Inferior parietal cortex (tissue), 1 donor: ENCODE measurements at regions not wholly inside any gene's neighbourhood (a gene's known extent, or its start where the extent isn't known, plus 50 kb on each side); places are given as distances from the start of the nearest gene placed in this dataset.
A peak's percentile ranks its signal among the peaks of the same experiment; 100 is the strongest.

Experiments used
- DNase-seq: peaks from one replicate; pipeline ENCODE4 v3.0.0-alpha.2; 2016; ENCODE audit errors: extremely low spot score

DNA sequence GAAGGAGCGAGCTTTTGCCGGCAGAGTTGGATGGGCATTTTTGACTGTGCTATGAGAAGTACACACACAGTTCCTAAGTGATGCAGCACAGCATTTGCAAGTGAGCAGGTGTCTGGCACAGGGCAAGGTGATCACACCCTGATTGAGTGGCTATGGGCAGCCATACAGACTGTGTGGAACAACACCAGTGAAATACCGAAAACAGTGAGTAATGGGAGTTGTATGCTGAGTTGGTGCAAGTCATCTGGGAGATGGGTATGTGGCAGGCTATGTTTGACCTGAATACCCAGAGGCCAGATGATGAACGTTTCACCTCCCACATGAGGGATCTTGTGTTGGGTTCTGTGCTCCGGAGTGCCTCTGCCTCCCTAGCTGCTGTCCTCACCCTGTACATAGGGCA is 53.5 kb upstream of the TIPARP start:
- DNase-seq = no peak

DNA sequence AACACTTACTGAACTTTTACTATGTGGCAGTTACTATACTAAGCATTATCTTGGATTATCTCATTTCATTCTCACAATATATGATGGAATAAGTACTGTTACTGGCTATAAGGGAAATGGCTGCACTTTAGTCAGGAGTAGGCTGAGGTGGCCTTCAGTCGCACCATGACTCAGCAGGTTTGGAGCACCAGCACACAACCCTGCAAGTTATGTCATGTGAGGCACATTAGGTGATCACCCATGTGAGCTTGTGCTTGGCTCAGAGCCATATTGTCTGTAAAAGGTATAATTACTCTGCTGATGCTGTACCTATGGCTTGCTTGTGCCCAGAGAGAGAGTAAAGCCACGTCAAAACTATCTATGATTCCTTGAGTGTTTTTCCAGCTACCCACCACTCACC is 54.1 kb upstream of the TIPARP start:
- no peak for DNase-seq

DNA sequence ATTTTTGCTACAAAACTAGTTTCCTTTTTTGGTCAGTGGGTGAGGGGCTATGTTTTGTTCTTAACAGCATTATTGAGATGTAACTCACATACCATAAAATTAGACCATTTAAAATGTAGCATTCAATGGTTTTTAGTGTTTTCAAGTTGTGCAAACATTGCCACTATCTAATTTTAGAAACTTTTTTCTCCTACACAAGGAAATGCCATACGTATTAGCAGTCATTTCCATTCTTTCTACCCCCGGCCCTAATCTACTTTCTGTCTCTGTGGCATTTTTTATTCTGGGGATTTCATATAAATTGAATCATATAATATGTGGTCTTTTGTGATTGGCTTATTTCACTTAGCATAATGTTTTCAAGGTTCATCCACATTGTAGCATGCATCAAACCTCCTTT is 55.0 kb upstream of the TIPARP start:
- DNase-seq = no peak

DNA sequence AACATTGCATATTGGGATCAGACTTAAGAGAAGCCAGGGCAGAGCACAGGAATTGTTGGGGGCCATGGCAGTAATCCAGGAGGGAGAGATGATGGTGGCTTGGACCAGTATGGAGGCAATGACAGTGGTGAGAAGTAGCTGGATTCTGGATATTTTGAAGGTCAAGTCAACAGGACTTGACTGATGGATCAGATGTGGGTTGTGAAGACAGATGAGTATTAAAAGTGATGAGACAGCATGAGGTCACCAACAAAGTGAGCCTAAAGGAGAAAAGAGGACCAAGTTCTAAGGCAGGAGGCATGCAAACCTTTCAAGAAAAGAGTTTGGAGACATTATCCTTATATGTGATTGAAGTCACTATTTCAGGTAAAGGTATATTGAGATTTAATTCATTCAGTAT is 56.6 kb upstream of the TIPARP start:
- no peak for DNase-seq

DNA sequence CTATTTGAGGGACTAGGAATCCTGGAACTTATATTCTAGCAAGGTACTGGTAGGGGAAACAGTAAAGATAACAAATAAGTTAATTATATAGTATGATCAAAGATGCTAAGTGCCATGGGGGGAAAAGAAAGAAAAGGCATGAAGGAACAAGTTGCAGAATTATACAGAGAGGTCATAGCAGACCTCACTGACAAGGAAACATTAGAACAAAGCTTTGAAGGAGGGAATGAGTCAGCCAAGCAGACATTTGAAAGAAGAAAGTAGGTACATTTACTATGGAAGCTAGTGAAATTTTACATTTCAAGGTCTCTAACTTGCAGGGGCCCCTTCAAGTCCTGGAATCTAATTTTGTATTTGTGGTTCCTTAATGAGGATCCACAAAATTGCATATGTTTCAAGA is 57.2 kb upstream of the TIPARP start:
- no peak for DNase-seq

DNA sequence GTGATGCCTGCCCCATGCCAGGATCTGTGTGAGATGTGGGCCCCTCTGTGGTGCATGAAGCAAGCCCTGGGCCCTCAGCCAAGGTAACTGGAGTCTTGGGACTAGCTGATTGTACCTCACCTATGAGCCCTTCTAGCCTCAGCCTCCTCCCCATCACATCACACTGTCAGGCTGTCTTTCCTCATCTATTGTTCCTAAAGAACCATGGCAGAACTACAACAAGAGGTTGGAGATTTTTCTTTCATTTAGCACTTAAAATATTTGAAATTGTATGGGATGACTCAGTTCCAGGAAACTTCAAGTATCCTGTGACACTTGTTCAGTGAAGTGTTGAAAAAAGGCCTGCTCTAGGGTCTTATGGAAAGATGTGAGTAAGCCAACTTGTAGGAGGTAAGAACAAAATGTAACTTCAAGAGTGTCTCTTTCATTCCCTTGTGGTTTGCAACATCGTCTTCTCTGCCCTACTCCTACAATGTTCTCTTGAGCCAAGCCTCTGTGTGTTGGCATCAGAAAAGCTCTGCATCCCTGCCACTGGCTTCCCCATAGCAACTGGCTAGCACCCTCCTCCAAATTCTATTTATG is 58.7 kb upstream of the TIPARP start:
- peak; percentile 52 for DNase-seq

DNA sequence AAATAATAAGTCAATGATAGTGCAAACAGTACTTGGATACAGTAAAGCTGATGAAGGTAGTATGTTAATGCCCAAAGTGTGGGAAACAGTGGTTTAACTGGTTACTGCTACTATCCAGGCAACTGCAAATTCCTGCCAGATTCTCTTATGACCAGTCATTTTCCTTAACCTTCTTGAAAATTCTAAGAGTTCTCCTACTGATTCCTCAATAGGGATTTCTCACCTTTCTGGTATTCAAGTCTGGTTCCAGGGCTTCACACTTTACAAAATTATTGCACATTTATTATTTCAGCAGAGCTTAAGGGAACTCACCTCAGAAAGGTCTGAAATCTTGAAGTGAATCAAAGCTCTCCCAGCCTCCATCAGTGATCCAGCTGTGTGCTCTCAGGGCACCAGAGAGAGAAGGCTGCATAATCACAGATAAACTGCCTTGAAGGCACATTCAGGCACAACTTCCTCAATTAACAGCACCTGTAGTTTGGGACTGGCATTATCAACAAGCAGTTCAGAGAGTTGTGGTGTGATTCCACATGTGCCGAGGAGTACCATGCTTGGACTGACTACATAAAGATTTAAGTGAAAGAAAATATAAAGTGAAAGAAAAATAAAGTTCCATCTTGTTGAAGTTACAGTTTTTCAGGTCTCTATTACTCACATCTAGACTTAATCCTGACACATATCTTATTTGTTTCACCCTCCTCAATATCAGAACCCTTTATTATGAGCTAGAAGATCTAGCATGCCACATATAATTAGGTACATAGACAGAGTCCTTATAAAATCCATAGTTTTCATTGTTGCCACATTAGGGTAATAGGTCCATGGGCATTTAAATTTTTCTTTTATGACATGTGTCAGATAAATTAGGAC is 59.5 kb upstream of the TIPARP start:
- no peak for DNase-seq

DNA sequence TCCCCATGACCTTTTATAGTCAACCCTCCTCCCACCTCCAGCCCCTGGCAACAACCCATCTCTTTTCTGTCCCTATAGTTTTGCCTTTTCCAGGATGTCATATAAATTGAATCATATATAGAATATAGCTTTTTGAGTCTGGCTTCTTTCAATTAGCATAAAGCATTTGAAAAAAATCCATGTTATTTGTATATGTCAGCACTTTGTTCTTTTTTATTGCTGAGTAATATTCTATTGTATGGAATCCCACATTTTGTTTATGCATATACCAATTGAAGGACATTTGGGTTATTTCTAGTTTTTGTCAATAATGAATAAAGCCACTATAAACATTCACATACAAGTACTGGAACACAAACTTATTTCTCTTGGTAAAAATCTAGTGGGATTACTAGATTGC is 58.0 kb upstream of the SSR3 start:
- DNase-seq = no peak

DNA sequence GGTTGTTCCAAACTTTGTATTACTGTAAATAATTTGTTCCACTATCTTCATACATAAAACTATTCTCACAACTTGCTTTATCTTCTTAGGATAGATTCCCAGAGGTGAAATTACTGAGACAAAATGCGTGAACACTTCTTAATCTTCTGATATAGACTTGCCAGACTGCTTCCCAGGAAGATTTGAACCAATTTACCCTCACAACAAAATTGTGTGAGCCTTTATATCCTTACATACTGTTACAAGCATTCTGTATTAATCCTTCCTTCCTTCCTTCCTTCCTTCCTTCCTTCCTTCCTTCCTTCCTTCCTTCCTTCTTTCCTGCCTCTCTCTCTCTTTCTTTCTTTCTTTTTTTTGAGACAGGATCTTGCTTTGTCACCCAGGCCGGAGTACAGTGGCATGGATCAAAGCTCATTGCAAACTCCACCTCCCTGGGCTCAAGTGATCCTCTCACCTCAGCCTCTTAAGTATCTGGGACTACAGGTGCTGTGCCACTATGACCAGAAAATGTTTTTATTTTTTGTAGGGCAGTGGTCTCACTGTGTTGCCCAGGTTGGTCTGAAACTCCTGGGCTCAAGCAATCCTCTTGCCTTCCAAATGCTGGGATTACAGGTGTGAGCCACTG is 57.1 kb upstream of the SSR3 start:
- no peak for DNase-seq

DNA sequence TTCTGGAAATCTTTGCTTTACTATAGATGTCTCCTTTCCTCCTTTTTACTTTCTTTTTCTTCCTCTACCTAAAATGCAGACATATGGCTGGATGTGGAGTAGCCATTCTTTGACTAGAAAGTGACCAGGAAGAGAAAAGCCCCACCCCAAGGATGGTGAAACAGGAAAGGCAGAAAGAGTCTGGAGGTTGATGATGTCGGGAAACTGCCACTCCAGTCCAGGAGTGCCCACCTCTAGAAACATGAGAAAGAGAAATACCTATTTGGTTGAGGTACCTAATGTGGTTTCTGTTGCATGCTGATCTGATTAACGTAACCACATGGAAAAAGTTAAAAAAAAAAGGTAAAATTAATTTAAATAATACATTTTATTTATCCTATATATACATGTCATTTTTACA is 55.2 kb upstream of the SSR3 start:
- no peak for DNase-seq

DNA sequence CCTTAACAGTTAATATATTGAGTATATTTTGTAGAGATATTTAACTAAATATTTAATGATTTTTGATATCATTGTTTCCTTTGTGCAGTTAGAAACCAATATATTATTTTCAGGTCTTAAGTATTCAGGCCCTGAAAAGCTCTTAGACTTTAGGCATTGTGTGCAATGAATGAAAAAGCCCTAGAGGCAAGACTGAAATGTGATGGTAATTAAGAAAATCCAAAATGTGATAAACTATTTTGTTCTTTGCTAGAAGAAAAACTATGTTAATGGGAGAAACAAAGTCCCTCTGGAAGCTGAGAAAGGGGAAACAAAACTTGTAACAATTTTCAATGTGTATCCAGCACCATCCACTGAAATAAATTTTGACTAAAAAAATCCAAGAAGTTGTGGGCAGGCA is 54.6 kb upstream of the SSR3 start:
- DNase-seq = no peak

DNA sequence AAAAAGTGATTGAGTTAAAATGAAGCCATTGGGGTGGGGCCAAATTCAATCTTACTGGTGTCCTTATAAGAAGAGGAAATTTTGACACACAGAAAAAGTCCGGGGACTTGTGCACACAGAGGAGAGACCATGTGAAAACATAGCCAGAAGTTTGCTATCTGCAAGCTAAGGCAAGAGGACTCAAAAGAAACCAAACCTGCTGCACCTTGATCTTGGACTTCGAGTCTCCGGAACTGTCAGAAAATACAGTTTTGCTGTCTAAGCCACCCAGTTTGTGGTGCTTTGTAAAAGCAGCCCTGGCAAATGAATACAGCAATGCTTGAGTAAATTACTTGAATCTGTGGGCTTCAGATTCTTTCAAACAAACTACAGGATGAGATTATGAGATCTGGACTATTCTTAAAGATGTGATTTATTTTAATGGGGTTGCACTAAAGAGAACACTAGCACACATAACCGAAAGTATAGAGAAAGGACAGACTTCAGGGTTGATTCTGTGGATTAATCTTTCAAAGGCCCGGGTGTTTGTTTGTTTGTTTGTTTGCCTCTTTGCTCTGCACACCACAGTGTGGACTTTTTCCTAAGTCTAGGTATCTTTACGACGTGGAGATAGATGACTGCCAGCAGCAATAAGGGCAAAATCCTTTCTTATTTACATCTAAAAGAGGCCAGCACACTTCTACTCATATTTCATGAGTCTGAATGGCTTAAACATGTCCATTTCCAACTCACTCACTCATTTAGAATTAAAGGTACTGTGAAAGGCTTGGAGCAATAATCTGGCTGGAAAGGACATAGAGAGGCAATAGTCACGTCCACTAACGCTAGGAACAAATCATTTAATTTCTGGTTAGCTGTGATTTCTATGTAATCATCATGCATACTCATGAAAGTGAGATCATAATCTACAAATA is 53.9 kb upstream of the SSR3 start:
- no peak for DNase-seq

DNA sequence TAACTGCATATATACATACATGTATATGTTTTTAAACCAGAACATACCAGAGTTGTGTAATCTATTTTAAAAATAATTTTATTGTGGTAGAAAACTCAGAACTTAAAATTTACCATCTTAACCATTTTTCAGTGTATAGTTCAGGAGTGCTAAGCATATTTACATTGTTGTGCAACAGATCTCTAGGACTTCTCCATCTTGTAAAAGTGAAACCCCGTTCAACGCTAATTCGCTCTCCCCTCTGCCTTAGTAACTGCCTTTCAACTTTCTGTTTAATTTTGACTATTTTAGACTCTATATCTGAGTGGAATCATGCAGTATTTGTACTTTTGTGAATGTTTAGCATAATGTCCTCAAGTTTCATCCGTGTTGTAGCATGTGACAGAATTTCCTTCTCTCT is 51.8 kb upstream of the SSR3 start:
- DNase-seq = no peak

DNA sequence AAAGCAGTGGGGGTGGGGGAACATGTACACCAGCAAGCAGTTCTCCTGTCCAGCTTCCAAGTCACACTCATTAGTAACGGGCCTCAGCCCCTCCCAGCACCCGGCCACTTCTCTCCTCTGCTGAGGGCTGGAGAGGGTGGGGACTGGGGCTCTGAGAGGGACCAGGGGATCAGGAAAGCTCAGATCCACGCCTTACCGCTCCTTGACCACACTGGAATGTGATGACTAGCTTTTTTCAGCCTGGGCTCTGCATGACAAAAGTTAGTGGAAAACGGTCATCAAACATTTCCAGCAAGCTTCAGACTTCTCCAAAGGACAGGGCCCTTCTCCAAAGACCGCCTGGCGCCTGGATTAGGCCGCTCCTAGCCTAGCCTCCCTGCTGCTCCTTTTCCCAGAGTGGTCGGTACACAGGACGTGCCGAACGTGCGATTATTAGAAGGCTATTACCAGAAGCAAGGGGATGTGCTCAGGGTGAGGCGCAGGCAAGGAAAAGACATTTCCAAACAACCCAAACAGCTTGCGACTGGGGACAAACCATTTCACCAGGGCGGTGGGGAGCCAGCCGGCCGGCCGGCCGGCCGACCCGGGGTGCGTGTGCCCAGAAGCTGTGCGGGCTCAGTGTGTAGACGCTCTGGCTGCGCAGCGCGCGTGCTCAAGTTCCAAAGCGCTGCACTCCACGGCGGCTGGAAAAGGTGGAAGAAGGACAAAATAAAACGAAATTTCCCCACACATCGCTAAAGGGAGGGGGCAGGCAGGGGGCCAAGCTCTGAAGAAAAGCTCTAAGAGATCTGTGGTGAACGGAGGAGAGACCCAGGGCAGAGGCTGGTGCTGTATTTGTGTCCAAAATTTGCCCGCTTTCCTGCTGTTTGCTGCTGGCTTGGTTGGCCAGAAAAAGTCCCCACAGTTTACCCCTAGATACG is 51.0 kb upstream of the SSR3 start:
- DNase-seq = no peak

DNA sequence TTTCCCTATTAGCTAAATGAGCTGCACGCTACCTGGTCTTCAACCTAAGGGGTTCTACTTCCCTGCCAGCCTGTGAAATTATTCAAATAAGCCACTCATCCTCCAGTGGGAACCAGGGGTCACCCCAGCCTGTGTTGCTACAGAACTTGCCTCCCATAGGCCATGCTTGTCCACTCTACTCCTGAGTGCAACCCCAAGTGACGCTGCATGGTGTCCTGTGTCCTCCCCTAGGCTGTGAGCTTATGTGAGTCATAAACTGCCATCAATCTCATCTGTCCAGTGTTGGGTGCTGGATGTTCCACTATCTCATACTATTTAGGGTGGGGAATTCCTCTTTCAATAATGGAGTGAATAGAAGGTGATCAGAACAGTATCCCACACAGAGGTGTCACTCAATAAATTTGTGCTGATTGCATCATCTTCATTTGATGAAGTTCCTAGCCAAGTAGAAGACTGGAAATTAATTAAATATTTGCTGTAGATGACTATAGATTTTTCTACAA is 49.8 kb upstream of the SSR3 start:
- DNase-seq = no peak
